ENCODE measurements at regions not wholly inside any gene's neighbourhood (a gene's known extent, or its start where the extent isn't known, plus 50 kb on each side); places are given as distances from the start of the nearest gene placed in this dataset.

DNA sequence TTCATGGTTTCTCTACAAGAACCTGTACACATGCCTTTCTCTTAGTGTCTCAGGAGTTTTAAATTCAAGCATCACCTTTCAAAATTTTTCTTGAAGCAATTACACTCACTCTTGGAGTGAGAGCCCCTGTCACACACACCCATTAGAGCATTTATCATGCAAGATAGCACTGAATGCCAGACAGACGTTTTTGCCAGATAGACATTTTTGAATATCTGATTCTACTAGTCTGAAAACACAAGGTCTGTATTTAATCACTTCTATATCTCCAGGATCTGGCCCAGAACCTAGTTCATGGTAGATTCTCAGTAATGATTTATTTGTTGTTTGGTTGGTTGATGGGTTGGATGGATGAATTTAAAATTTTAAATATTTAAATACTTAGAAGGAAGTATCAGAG, 60.9 kb upstream of the PDE1C start:
- no peak for FAIRE-seq

DNA sequence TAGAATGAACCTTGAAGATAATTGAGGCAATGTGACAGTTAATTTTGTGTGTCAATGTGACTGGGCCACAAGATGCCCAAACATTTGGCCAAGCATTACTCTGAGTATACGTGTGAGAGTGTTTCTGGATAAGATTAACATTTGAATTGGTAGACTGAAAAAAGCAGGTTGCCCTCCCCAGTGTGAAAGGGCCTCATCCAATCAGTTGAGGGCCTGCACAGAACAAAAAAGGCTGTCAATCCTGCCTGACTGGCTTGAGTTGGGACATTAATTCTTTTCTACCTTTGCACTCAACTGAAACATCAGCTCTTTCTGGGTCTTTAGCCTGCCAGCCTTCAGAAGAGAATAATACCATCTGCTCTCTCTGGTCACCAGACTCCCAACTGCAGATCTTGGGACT, 56.6 kb upstream of the PDE1C start:
- FAIRE-seq, result no peak

All from islet of Langerhans (tissue), 1 donor.